Upper lobe of left lung (tissue), 6 donors: ENCODE measurements at regions not wholly inside any gene's neighbourhood (a gene's known extent, or its start where the extent isn't known, plus 50 kb on each side); places are given as distances from the start of the nearest gene placed in this dataset.
"Not testable (repeated sequence)": the region's sequence is repeated elsewhere in the genome, so short reads cannot be mapped to it uniquely, and the experiment has no call there.

Experiments
- ATAC-seq, 2 donors: fragments of 200-7000 bp; cut with Tn5 transposase; one replicate each; pipeline ENCODE4 v1.9.1; 2022; ENCODE audit warnings: mild to moderate bottlenecking in 2 of 2, moderate library complexity in 2 of 2; ENCODE audit not compliant: low FRiP score in 2 of 2
- DNase-seq, 2 donors: peaks; one replicate each; pipeline ENCODE4 v3.0.0-alpha.2; 2019 to 2020
- H3K27ac ChIP-seq, 4 donors: fragments of 200-600 bp; sonication (generic); one replicate each; pipeline ENCODE4 v1.5.1; 2016 to 2019
- H3K27me3 ChIP-seq, 4 donors: fragments of 200-600 bp; sonication (generic); one replicate each; pipeline ENCODE4 v1.5.1; 2017 to 2019
- H3K36me3 ChIP-seq, 4 donors: fragments of 200-600 bp; sonication (generic); one replicate each; pipeline ENCODE4 v1.5.1; 2016 to 2019
- H3K4me1 ChIP-seq, 4 donors: fragments of 200-600 bp; sonication (generic); one replicate each; pipeline ENCODE4 v1.5.1; 2018 to 2019
- H3K4me3 ChIP-seq, 4 donors: fragments of 200-600 bp; sonication (generic); one replicate each; pipeline ENCODE4 v1.5.1; 2017 to 2019; ENCODE audit warnings: mild to moderate bottlenecking in 2 of 4, moderate library complexity in 1 of 4
- H3K9me3 ChIP-seq, 4 donors: fragments of 200-600 bp; sonication (generic); one replicate each; pipeline ENCODE4 v1.5.1; 2018 to 2019
- EP300 ChIP-seq, 4 donors: sonication (generic); formaldehyde crosslinking; IDR thresholded peaks; one replicate each; pipeline ENCODE4 v1.5.1; 2017; ENCODE audit warnings: antibody characterized with exemption in 4 of 4, control low read depth in 2 of 4
- POLR2A ChIP-seq, 4 donors: fragments of 450-650 bp; IDR thresholded peaks; one replicate each; pipeline ENCODE4 v1.5.1; 2016 to 2017; ENCODE audit warnings: antibody characterized with exemption in 4 of 4, mild to moderate bottlenecking in 2 of 4
- POLR2AphosphoS5 ChIP-seq, 2 donors: sonication (generic); formaldehyde crosslinking; IDR thresholded peaks; one replicate each; pipeline ENCODE4 v1.5.1; 2017; ENCODE audit warnings: antibody characterized with exemption in 2 of 2
- WGBS, 2 donors: methylation state at CpG; one replicate each; pipeline ENCODE4 v1.1.5; 2017 to 2018; 5-methylcytosine and 5-hydroxymethylcytosine counted together
- TF ChIP-seq, protein P1 (sequence below), 6 experiments: fragments of 450-650 bp in 4 of 6; fragments of 200-600 bp in 2 of 6; sonication (generic) in 2 of 6; IDR thresholded peaks; one replicate each; pipeline ENCODE4 v1.5.1; 2016 to 2019; ENCODE audit warnings: antibody characterized with exemption in 6 of 6
- donor health status: DM: no; HTN: no; CAD: no; lungs with moderate emphysema.
- donor health status: DM: no; HTN: yes; CAD: no; lungs with severe emphysema.

DNA sequence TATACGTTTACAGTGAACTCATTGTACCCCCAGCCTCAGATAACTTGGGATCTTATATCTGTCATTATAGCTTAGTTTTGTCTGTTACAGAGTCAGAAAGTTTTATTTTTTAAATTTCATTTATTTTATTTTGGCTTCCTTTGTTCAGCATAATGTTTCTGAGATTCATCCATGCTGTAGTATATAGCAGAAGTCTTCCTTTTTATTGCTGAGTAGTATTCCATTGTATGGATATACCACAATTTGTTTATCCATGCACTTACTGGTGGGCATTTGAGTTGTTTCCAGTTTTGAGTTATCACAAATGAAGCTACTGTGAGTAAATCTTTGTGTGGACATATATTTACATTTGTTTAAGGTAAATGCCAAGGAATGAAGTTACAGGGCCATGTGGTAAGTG is 122.3 kb downstream of the ADCYAP1 start:
- no peak for ATAC-seq

DNA sequence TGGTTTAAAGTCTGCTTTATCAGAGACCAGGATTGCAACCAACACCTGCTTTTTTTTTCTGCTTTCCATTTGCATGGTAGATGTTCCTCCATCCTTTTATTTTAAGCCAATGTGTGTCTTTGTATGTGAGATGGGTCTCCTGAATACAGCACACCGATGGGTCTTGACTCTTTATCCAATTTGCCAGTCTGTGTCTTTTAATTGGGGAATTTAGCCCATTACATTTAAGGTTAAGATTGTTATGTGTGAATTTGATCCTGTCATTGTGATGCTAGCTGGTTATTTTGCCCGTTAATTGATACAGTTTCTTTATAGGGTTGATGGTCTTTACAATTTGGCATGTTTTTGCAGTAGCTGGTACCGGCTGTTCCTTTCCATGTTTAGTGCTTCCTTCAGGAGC is 128.4 kb downstream of the ADCYAP1 start:
- H3K27me3 ChIP-seq, H3K9me3 ChIP-seq, H3K27ac ChIP-seq, H3K4me1 ChIP-seq, H3K4me3 ChIP-seq, ATAC-seq, H3K36me3 ChIP-seq, DNase-seq: not testable (repeated sequence)
- 80 to 87% methylated on average over 3 of the region's 3 CpGs for WGBS, 2 donors

More for the DNA sequence above, 122.3 kb downstream of the ADCYAP1 start:
- 75 to 84% methylated on average over 1 of the region's 1 CpG for WGBS, 2 donors
- H3K4me3 ChIP-seq = no peak overlapping the region
- H3K9me3 ChIP-seq = peaks cover 0 to 10% (median 5%) of the 10 kb centered on the region in 4 donors
- H3K4me1 ChIP-seq = no peaks in the 10 kb centered on the region
- no peak overlapping the region for H3K27ac ChIP-seq
- no peak for DNase-seq
- H3K36me3 ChIP-seq = no peaks in the 10 kb centered on the region
- TF ChIP-seq EP300 (IDR thresholded peaks at IDR 0.05) (no peak), POLR2AphosphoS5 (IDR thresholded peaks at IDR 0.05) (no peak)
- H3K27me3 ChIP-seq = no peaks in the 10 kb centered on the region

DNA sequence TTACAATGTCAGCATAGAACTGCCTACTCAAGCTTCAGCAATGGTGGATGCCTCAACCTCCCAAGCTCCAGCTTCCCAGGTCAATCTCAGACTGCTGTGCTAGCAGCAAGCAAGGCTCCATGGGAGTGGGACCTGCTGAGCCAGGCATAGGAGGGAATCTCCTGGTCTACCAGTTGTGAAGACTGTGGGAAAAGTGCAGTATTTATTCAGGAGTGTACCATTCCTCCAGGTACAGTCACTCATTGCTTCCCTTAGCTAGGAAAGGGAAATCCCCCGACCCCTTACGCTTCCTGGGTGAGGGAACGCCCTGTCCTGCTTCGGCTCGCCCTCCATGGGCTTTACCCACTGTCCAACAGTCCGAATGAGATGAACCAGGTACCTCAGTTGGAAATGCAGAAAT is 130.3 kb downstream of the ADCYAP1 start:
- Histone ChIP-seq H3K27me3 (no peaks in the 10 kb centered on the region), H3K27ac (no peak overlapping the region), H3K4me1 (no peaks in the 10 kb centered on the region), H3K9me3 (peaks cover 0 to 5% (median 4%) of the 10 kb centered on the region in 4 donors), H3K4me3 (no peak overlapping the region), H3K36me3 (no peaks in the 10 kb centered on the region)
- DNase-seq (no peak), ATAC-seq (no peak)
- TF ChIP-seq, protein P1, sequence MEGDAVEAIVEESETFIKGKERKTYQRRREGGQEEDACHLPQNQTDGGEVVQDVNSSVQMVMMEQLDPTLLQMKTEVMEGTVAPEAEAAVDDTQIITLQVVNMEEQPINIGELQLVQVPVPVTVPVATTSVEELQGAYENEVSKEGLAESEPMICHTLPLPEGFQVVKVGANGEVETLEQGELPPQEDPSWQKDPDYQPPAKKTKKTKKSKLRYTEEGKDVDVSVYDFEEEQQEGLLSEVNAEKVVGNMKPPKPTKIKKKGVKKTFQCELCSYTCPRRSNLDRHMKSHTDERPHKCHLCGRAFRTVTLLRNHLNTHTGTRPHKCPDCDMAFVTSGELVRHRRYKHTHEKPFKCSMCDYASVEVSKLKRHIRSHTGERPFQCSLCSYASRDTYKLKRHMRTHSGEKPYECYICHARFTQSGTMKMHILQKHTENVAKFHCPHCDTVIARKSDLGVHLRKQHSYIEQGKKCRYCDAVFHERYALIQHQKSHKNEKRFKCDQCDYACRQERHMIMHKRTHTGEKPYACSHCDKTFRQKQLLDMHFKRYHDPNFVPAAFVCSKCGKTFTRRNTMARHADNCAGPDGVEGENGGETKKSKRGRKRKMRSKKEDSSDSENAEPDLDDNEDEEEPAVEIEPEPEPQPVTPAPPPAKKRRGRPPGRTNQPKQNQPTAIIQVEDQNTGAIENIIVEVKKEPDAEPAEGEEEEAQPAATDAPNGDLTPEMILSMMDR (IDR thresholded peaks at IDR 0.05) = no peak
- no peak for TF ChIP-seq POLR2AphosphoS5 (IDR thresholded peaks at IDR 0.05)
- TF ChIP-seq POLR2A (IDR thresholded peaks at IDR 0.05) = no peak
- TF ChIP-seq EP300 (IDR thresholded peaks at IDR 0.05) = no peak
- WGBS, 2 donors = 88 to 90% methylated on average over 6 of the region's 6 CpGs

DNA sequence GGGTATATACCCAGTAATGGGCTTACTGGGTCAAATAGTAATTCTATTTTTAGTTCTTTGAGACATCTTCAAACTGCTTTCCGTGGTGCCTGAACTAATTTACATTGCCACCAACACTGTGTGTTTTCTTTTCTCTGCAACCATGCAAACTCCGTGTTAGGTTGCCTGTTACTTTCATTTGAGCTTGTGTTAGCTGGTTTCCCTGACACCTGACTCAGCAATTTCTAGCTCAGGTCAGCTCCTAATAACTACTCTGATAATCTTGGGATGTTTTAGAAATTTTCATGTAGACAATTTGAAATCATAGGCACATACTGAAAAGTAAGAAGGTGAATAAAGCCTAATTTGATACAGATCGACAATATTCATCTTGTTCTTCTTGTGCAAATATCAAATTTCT is 132.3 kb downstream of the ADCYAP1 start:
- TF ChIP-seq POLR2A (IDR thresholded peaks at IDR 0.05) = no peak
- TF ChIP-seq POLR2AphosphoS5 (IDR thresholded peaks at IDR 0.05) = no peak
- TF ChIP-seq EP300 (IDR thresholded peaks at IDR 0.05) = no peak
- TF ChIP-seq, protein P1 (IDR thresholded peaks at IDR 0.05) = no peak
- Histone ChIP-seq H3K27me3 (no peaks in the 10 kb centered on the region), H3K9me3 (peaks cover 0 to 3% (median 0%) of the 10 kb centered on the region in 4 donors), H3K4me1 (no peaks in the 10 kb centered on the region), H3K36me3 (no peaks in the 10 kb centered on the region), H3K4me3 (no peak overlapping the region), H3K27ac (no peak overlapping the region)
- DNase-seq = no peak
- ATAC-seq = no peak
- 62 to 65% methylated on average over 3 of the region's 3 CpGs for WGBS, 2 donors

DNA sequence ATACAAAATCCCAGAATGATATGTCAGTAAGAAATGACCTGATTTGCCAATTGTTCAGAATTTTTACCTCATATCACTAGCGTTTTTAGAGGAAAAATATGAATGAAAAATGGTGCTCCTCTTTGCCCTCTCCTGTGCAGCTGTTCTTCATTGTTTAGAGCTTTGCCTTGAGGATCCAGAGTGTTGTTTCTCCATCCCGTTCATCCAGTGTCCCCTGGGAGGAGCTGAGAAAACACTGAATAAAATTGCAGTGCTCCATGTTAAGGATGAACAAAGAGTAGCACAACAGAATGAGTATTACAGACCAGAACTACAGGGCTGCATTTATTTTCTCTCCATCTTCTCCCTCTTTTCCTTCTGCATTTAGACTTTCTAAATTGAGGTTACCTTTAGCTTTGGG is 133.1 kb downstream of the ADCYAP1 start:
- no peaks in the 10 kb centered on the region for H3K36me3 ChIP-seq
- no peak overlapping the region for H3K27ac ChIP-seq
- 46 to 57% methylated on average over 2 of the region's 2 CpGs for WGBS, 2 donors
- H3K9me3 ChIP-seq = peaks cover 0 to 7% (median 0%) of the 10 kb centered on the region in 4 donors
- no peak for DNase-seq
- H3K4me1 ChIP-seq = no peaks in the 10 kb centered on the region
- no peaks in the 10 kb centered on the region for H3K27me3 ChIP-seq
- H3K4me3 ChIP-seq = no peak overlapping the region
- ATAC-seq = no peak
- TF ChIP-seq POLR2A (IDR thresholded peaks at IDR 0.05) (no peak), EP300 (IDR thresholded peaks at IDR 0.05) (no peak), POLR2AphosphoS5 (IDR thresholded peaks at IDR 0.05) (no peak)
- TF ChIP-seq, protein P1 (IDR thresholded peaks at IDR 0.05) = no peak

DNA sequence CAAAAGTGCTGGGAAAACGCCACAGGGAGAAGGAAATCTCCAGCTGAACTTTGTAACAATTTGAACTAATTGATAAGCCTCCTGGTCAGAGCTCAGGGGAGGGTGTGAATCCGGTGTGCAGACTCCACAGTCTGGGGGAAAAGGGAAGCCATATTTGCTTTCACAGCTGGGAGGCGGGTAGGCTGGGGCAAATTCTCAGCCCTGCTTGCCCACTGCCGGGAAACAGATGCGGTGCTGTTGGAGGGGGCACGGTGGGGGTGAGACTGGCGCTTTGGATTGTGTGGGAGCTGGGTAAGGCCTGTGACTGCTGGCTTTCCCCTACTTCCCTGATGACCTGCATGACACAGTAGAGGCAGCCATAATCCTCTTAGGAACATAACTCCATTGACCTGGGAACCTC is 134.8 kb downstream of the ADCYAP1 start:
- TF ChIP-seq, protein P1 (IDR thresholded peaks at IDR 0.05) = no peak
- TF ChIP-seq EP300 (IDR thresholded peaks at IDR 0.05) = no peak
- TF ChIP-seq POLR2AphosphoS5 (IDR thresholded peaks at IDR 0.05) = no peak
- WGBS, 2 donors = 91 to 93% methylated on average over 7 of the region's 7 CpGs
- Histone ChIP-seq H3K4me3 (no peak overlapping the region), H3K27me3 (no peaks in the 10 kb centered on the region), H3K27ac (no peak overlapping the region), H3K36me3 (no peaks in the 10 kb centered on the region), H3K9me3 (peaks cover 0 to 7% (median 0%) of the 10 kb centered on the region in 4 donors), H3K4me1 (no peaks in the 10 kb centered on the region)
- no peak for DNase-seq
- no peak for ATAC-seq

DNA sequence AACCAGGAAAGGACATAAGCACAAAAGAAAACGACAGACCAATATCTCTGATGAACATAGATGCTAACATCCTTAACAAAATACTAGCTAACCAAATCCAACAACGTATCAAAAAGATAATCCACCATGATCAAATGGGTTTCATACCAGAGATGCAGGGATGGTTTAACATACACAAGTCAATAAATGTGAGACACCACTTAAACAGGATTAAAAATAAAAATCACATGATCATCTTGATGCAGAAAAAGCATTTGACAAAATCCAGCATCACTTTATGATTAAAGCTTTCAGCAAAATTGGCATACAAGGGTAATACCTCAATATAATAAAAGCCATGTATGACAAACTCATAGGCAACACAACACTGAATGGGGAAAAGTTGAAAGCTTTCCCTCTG is 138.4 kb downstream of the ADCYAP1 start:
- H3K27ac ChIP-seq, H3K36me3 ChIP-seq, ATAC-seq, H3K4me1 ChIP-seq, H3K27me3 ChIP-seq, H3K9me3 ChIP-seq, DNase-seq, H3K4me3 ChIP-seq: not testable (repeated sequence)
- 37 to 43% methylated on average over 2 of the region's 2 CpGs for WGBS, 2 donors
